ENCODE measurements at regions not wholly inside any gene's neighbourhood (a gene's known extent, or its start where the extent isn't known, plus 50 kb on each side); places are given as distances from the start of the nearest gene placed in this dataset.

GRCh38 chr13:34765446-34766180 is 176.5 kb upstream of the NBEA start:
- no peaks in the 10 kb centered on the region for H3K79me1 ChIP-seq (ENCODE audit: low read depth in 1 of 2, low read length in 2 of 2)
- ChIA-PET CTCF (interaction anchor here (0.6 kb wide), 3 partner anchors 15 to 68 kb away, joined by 3 to 5 read pairs (median 3); no protein-coding TSS in a partner anchor), POLR2A (ENCODE audit: unreplicated experiment) (no interaction called here)
- H3K36me3 ChIP-seq (ENCODE audit: control insufficient read depth, insufficient read depth, low read length): no peaks in the 10 kb centered on the region
- no peak overlapping the region for H2BK20ac ChIP-seq (ENCODE audit: low read depth, low read length)
- H3K23ac ChIP-seq (ENCODE audit: low read depth, low read length): no peak overlapping the region
- dilution Hi-C loops (cut with HindIII; ENCODE audit: low sequenced_read_pairs, unreplicated experiment): no loop called here
- 100% methylated on average over 2 of the region's 6 CpGs; no CpG with 5 or more reads in 1 of the 2 experiments for WGBS, 2 experiments (ENCODE audit: extremely low coverage in 2 of 2, insufficient read length in 1 of 2)
- H3K14ac ChIP-seq (replicated peaks; ENCODE audit: low read depth, low read length): no peak overlapping the region
- H3K27me3 ChIP-seq (ENCODE audit: control insufficient read depth, insufficient read depth, low read length): no peaks in the 10 kb centered on the region
- no peak overlapping the region for H4K91ac ChIP-seq (ENCODE audit: insufficient read depth, low read depth, low read length)
- no peak overlapping the region for H4K8ac ChIP-seq (ENCODE audit: low read depth in 2 of 2, low read length in 2 of 2)
- H3K9me3 ChIP-seq (ENCODE audit: control insufficient read depth, insufficient read depth, low read length): no peaks in the 10 kb centered on the region
- no peak overlapping the region for H3K9ac ChIP-seq (ENCODE audit: low read depth, low read length)
- H3K9me1 ChIP-seq (ENCODE audit: insufficient read depth, low read length): no peaks in the 10 kb centered on the region
- no peak for TF ChIP-seq BHLHE40 (IDR thresholded peaks at IDR 0.05; ENCODE audit: low read depth, low read length)
- TF ChIP-seq USF2 (IDR thresholded peaks at IDR 0.05; ENCODE audit: low read depth, low read length): no peak
- H2AFZ ChIP-seq (replicated peaks; ENCODE audit: low read length, poor library complexity): no peak overlapping the region
- H3K4ac ChIP-seq (ENCODE audit: low read depth, low read length): no peak overlapping the region
- no peaks in the 10 kb centered on the region for H3K4me1 ChIP-seq (ENCODE audit: control insufficient read depth, insufficient read depth, low read length)
- no peak overlapping the region for H3K4me2 ChIP-seq (ENCODE audit: low read depth, low read length)
- no peak overlapping the region for H3K18ac ChIP-seq (ENCODE audit: low read depth, low read length)
- no peak overlapping the region for H2AK9ac ChIP-seq (replicated peaks; ENCODE audit: low read depth, low read length, poor library complexity)
- intact Hi-C loops (cut with micrococcal nuclease): no loop called here
- no peak overlapping the region for H2BK5ac ChIP-seq (ENCODE audit: low read depth, low read length, poor library complexity, severe bottlenecking)
- no peak overlapping the region for H3K4me3 ChIP-seq (ENCODE audit: insufficient read depth, low read depth, low read length)
- no peak overlapping the region for H4K5ac ChIP-seq (ENCODE audit: low read depth, low read length)
- no peak overlapping the region for H2BK120ac ChIP-seq (ENCODE audit: low read depth, low read length)
- no peaks in the 10 kb centered on the region for H4K20me1 ChIP-seq (ENCODE audit: insufficient read depth, low read length)
- no TSS peak for BruUV-seq (replicated peaks)
- no peak overlapping the region for H3K56ac ChIP-seq (ENCODE audit: extremely low read depth, insufficient read depth, low read length)
- no peak for ATAC-seq (ENCODE audit: low read depth)
- in situ Hi-C loops (cut with MboI; ENCODE audit: low sequenced_read_pairs): no loop called here
- no peak for DNase-seq
- H2BK15ac ChIP-seq (ENCODE audit: low read depth, low read length): no peak overlapping the region
- no peak overlapping the region for H3K27ac ChIP-seq (ENCODE audit: insufficient read depth, low read length)
- no peak overlapping the region for H2AK5ac ChIP-seq (ENCODE audit: low read depth, low read length)

All from IMR-90 (cell line).